COLO668 (cell line): ENCODE measurements at regions not wholly inside any gene's neighbourhood (a gene's known extent, or its start where the extent isn't known, plus 50 kb on each side); places are given as distances from the start of the nearest gene placed in this dataset.
"Not testable (repeated sequence)": the region's sequence is repeated elsewhere in the genome, so short reads cannot be mapped to it uniquely, and the experiment has no call there.

Experiments used
- DNase-seq: peaks from one replicate; lab custom pipeline; 2025; ENCODE audit not compliant: unreplicated experiment; lab: John Stamatoyannopoulos, UW

GRCh38 chr1:157410457-157410856, 141.9 kb downstream of the FCRL5 start:
- no peak for DNase-seq

- no peak for DNase-seq
Measured at GRCh38 chr1:157409927-157410326, 142.4 kb downstream of the FCRL5 start.

GRCh38 chr1:157407917-157408525, 144.3 kb downstream of the FCRL5 start:
- DNase-seq = no peak

GRCh38 chr1:157407367-157407766, 144.9 kb downstream of the FCRL5 start:
- no peak for DNase-seq

GRCh38 chr1:157405662-157406061, 146.7 kb downstream of the FCRL5 start:
- no peak for DNase-seq

GRCh38 chr1:157404614-157405013, 147.7 kb downstream of the FCRL5 start:
- no peak for DNase-seq

GRCh38 chr1:157404063-157404501, 148.2 kb downstream of the FCRL5 start:
- no peak for DNase-seq

- DNase-seq = no peak
Measured at GRCh38 chr1:157403608-157404007, 148.7 kb downstream of the FCRL5 start.

GRCh38 chr1:157403203-157403602, 149.1 kb downstream of the FCRL5 start:
- DNase-seq = no peak

- DNase-seq = no peak
Measured at GRCh38 chr1:157400766-157401165, 151.5 kb downstream of the FCRL5 start.

GRCh38 chr1:157399984-157400382, 152.3 kb downstream of the FCRL5 start:
- DNase-seq = no peak

- no peak for DNase-seq
Measured at GRCh38 chr1:157399343-157399983, 152.9 kb downstream of the FCRL5 start.

GRCh38 chr1:157390651-157391050, 161.7 kb downstream of the FCRL5 start:
- DNase-seq = no peak

- no peak for DNase-seq
Measured at GRCh38 chr1:157388057-157388456, 164.3 kb downstream of the FCRL5 start.

GRCh38 chr1:157384258-157384657, 168.1 kb downstream of the FCRL5 start:
- DNase-seq = no peak

- no peak for DNase-seq
Measured at GRCh38 chr1:157382351-157382750, 170.0 kb downstream of the FCRL5 start.

GRCh38 chr1:157380523-157380922, 171.8 kb downstream of the FCRL5 start:
- DNase-seq = no peak

- peak; percentile 27 for DNase-seq
Measured at GRCh38 chr1:157377280-157377713, 175.0 kb downstream of the FCRL5 start.

- DNase-seq = no peak
Measured at GRCh38 chr1:157376681-157377080, 175.6 kb downstream of the FCRL5 start.

- not testable (repeated sequence) for DNase-seq
Measured at GRCh38 chr1:157372311-157372710, 180.0 kb downstream of the FCRL5 start.

GRCh38 chr1:157371826-157372225, 180.5 kb downstream of the FCRL5 start:
- no peak for DNase-seq

- no peak for DNase-seq
Measured at GRCh38 chr1:157371221-157371620, 181.1 kb downstream of the FCRL5 start.

- DNase-seq = no peak
Measured at GRCh38 chr1:157370698-157371097, 181.6 kb downstream of the FCRL5 start.
